ENCODE measurements at regions not wholly inside any gene's neighbourhood (a gene's known extent, or its start where the extent isn't known, plus 50 kb on each side); places are given as distances from the start of the nearest gene placed in this dataset.

DNA sequence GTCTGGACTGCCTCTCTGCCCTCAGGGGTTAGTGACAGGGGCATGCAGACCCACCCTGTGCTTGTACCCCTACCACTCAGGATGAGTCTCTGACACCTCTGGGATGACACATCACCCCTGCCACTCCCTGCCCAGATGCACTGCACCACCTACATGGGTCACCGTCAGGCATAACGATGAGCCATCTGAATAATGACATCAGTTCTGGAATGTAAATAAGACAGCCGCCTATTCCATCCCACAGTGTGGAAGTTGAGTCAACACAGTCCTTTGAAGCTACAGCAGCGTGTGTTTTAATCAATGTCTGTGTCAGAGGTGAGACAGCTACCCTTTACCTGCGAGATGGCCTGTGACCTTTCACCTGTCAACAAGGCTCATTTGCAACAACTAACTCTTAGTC lies 268.7 kb upstream of the ARRDC4 start:
- no peak for DNase-seq (ENCODE audit: low read depth, low spot score)
- H3K9me3 ChIP-seq (ENCODE audit: insufficient read depth, low read length), result no peaks in the 10 kb centered on the region
- no peak overlapping the region for H3K4me3 ChIP-seq (ENCODE audit: insufficient read length, low read depth)
- H3K36me3 ChIP-seq (ENCODE audit: insufficient read depth, insufficient read length, low read length), result no peaks in the 10 kb centered on the region
- no peak for TF ChIP-seq ZNF274 (IDR thresholded peaks at IDR 0.05; ENCODE audit: low read depth, low read length)
- no peak for TF ChIP-seq SUZ12 (IDR thresholded peaks at IDR 0.05; ENCODE audit: extremely low read depth, insufficient read depth, insufficient read length)
- TF ChIP-seq YY1 (IDR thresholded peaks at IDR 0.05; ENCODE audit: insufficient read depth, insufficient read length), result no peak
- H3K27me3 ChIP-seq (ENCODE audit: insufficient read depth, insufficient read length), result no peaks in the 10 kb centered on the region
- no peaks in the 10 kb centered on the region for H3K4me1 ChIP-seq (ENCODE audit: insufficient read depth, insufficient read length)
- no peak overlapping the region for H3K9ac ChIP-seq (ENCODE audit: insufficient read length, low read depth)

DNA sequence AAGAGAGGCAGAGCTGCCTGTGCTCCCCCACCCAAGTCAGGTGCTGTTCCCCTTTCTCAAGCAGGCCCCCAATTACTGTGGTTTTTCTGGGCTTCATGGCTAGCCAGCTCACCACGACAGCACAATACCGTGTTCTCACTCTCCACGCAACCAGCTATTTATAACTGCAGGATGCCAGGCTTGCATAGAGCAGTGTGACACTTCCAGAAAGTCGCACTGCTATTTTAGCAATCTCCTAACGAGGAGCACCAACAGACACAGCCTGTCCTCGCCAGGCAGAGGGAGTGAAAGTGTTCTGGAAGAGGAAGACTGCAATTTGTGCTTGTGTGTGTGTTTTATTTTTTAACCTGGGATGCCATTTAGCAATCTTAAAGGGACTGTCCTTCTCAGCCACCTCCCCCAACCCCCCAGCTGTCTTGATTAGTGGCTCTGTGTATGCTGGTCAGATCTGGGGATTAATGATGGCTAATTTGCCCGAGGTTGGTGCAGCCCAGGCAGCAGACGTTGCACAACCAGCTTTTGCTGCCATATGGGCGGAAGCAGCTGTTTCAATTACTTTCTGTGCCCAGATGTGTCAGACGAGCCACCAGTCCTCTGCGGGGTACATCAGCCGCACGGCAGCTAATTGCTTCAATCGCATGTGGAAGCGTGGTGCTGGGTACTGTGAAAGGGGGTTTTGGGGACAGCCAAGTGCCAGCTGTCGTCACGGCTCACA lies 268.0 kb upstream of the ARRDC4 start:
- H3K4me1 ChIP-seq (ENCODE audit: insufficient read depth, insufficient read length), result no peaks in the 10 kb centered on the region
- no peaks in the 10 kb centered on the region for H3K27me3 ChIP-seq (ENCODE audit: insufficient read depth, insufficient read length)
- no peak for TF ChIP-seq SUZ12 (IDR thresholded peaks at IDR 0.05; ENCODE audit: extremely low read depth, insufficient read depth, insufficient read length)
- no peak for TF ChIP-seq ZNF274 (IDR thresholded peaks at IDR 0.05; ENCODE audit: low read depth, low read length)
- no peak for TF ChIP-seq YY1 (IDR thresholded peaks at IDR 0.05; ENCODE audit: insufficient read depth, insufficient read length)
- no peak overlapping the region for H3K9ac ChIP-seq (ENCODE audit: insufficient read length, low read depth)
- no peak overlapping the region for H3K4me3 ChIP-seq (ENCODE audit: insufficient read length, low read depth)
- no peaks in the 10 kb centered on the region for H3K36me3 ChIP-seq (ENCODE audit: insufficient read depth, insufficient read length, low read length)
- DNase-seq (ENCODE audit: low read depth, low spot score), result no peak
- no peaks in the 10 kb centered on the region for H3K9me3 ChIP-seq (ENCODE audit: insufficient read depth, low read length)

- Histone ChIP-seq H3K4me1 (ENCODE audit: insufficient read depth, insufficient read length) (no peaks in the 10 kb centered on the region), H3K27me3 (ENCODE audit: insufficient read depth, insufficient read length) (no peaks in the 10 kb centered on the region), H3K9me3 (ENCODE audit: insufficient read depth, low read length) (no peaks in the 10 kb centered on the region), H3K4me3 (ENCODE audit: insufficient read length, low read depth) (no peak overlapping the region), H3K36me3 (ENCODE audit: insufficient read depth, insufficient read length, low read length) (no peaks in the 10 kb centered on the region), H3K9ac (ENCODE audit: insufficient read length, low read depth) (no peak overlapping the region)
- DNase-seq (ENCODE audit: low read depth, low spot score), result no peak
- TF ChIP-seq YY1 (IDR thresholded peaks at IDR 0.05; ENCODE audit: insufficient read depth, insufficient read length) (no peak), SUZ12 (IDR thresholded peaks at IDR 0.05; ENCODE audit: extremely low read depth, insufficient read depth, insufficient read length) (no peak), ZNF274 (IDR thresholded peaks at IDR 0.05; ENCODE audit: low read depth, low read length) (no peak)
These were observed 266.0 kb upstream of the ARRDC4 start for GRCh38 chr15:97694456-97694855.

- Histone ChIP-seq H3K27me3 (ENCODE audit: insufficient read depth, insufficient read length) (no peaks in the 10 kb centered on the region), H3K9ac (ENCODE audit: insufficient read length, low read depth) (no peak overlapping the region), H3K9me3 (ENCODE audit: insufficient read depth, low read length) (no peaks in the 10 kb centered on the region), H3K4me3 (ENCODE audit: insufficient read length, low read depth) (no peak overlapping the region), H3K36me3 (ENCODE audit: insufficient read depth, insufficient read length, low read length) (no peaks in the 10 kb centered on the region), H3K4me1 (ENCODE audit: insufficient read depth, insufficient read length) (no peaks in the 10 kb centered on the region)
- DNase-seq (ENCODE audit: low read depth, low spot score), result no peak
- no peak for TF ChIP-seq ZNF274 (IDR thresholded peaks at IDR 0.05; ENCODE audit: low read depth, low read length)
- no peak for TF ChIP-seq YY1 (IDR thresholded peaks at IDR 0.05; ENCODE audit: insufficient read depth, insufficient read length)
- TF ChIP-seq SUZ12 (IDR thresholded peaks at IDR 0.05; ENCODE audit: extremely low read depth, insufficient read depth, insufficient read length), result no peak
These were observed 257.1 kb upstream of the ARRDC4 start for GRCh38 chr15:97703400-97703799.

DNA sequence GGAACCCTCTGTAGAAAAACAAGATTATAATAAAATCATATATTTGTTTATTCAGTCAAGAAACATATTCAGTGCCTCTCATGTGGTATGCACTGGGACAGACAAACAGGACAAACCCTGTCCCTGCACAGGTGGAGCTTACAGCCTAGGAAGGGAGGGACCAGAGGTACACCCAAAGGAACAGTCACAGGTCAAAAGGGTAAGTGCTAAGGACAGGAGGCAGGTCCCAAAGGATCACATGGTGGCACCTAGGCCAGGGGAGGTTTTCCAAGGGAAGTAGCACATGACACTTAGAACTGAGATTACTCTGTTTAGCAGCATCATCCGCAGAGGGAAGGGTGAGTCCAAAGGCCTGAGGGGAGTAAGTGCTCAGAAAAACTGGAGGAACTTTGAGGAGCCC lies 254.4 kb upstream of the ARRDC4 start:
- Histone ChIP-seq H3K4me1 (ENCODE audit: insufficient read depth, insufficient read length) (no peaks in the 10 kb centered on the region), H3K27me3 (ENCODE audit: insufficient read depth, insufficient read length) (no peaks in the 10 kb centered on the region), H3K9me3 (ENCODE audit: insufficient read depth, low read length) (no peaks in the 10 kb centered on the region), H3K36me3 (ENCODE audit: insufficient read depth, insufficient read length, low read length) (no peaks in the 10 kb centered on the region), H3K9ac (ENCODE audit: insufficient read length, low read depth) (no peak overlapping the region), H3K4me3 (ENCODE audit: insufficient read length, low read depth) (no peak overlapping the region)
- DNase-seq (ENCODE audit: low read depth, low spot score), result no peak
- TF ChIP-seq ZNF274 (IDR thresholded peaks at IDR 0.05; ENCODE audit: low read depth, low read length) (no peak), SUZ12 (IDR thresholded peaks at IDR 0.05; ENCODE audit: extremely low read depth, insufficient read depth, insufficient read length) (no peak), YY1 (IDR thresholded peaks at IDR 0.05; ENCODE audit: insufficient read depth, insufficient read length) (no peak)

DNA sequence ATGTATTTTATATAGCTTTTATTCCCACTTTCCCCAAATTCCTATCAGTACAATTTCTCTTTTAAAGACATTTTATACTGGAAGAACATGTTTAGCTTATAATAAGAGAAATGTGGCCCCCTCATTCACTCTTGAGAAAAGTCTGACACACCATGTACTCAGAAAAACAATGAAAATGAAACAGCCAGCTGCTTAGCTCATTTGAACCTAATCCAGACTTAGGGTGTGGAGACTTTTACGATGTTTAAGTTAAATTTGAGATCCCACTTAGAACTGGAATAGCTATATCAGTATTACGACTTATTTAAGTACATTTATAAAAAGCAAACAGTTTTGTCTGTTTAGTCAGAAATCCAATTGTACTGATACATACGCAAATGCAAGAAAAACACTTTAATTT lies 252.3 kb upstream of the ARRDC4 start:
- Histone ChIP-seq H3K36me3 (ENCODE audit: insufficient read depth, insufficient read length, low read length) (no peaks in the 10 kb centered on the region), H3K4me3 (ENCODE audit: insufficient read length, low read depth) (no peak overlapping the region), H3K4me1 (ENCODE audit: insufficient read depth, insufficient read length) (no peaks in the 10 kb centered on the region), H3K27me3 (ENCODE audit: insufficient read depth, insufficient read length) (no peaks in the 10 kb centered on the region), H3K9ac (ENCODE audit: insufficient read length, low read depth) (no peak overlapping the region), H3K9me3 (ENCODE audit: insufficient read depth, low read length) (no peaks in the 10 kb centered on the region)
- no peak for TF ChIP-seq YY1 (IDR thresholded peaks at IDR 0.05; ENCODE audit: insufficient read depth, insufficient read length)
- no peak for TF ChIP-seq SUZ12 (IDR thresholded peaks at IDR 0.05; ENCODE audit: extremely low read depth, insufficient read depth, insufficient read length)
- no peak for TF ChIP-seq ZNF274 (IDR thresholded peaks at IDR 0.05; ENCODE audit: low read depth, low read length)
- DNase-seq (ENCODE audit: low read depth, low spot score), result no peak

DNA sequence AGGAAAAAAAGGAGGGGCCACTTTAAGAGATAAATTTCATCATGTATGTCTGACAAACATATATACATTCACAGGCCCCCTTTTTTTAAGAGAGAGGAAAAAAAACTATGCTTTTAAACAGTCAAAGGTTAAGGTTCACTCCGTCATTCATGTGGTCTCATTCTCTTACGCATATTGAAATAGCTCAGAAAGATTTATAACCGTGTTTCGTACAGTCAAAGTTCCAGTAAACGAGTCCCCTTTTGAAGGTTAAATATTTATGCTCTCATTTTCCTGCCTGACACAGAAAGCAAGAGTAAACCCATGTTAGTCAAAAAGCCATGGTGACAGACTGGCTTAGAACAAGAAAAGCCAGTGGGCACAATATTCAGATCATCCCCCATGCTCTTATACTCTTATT lies 248.0 kb upstream of the ARRDC4 start:
- Histone ChIP-seq H3K36me3 (ENCODE audit: insufficient read depth, insufficient read length, low read length) (no peaks in the 10 kb centered on the region), H3K4me1 (ENCODE audit: insufficient read depth, insufficient read length) (no peaks in the 10 kb centered on the region), H3K9ac (ENCODE audit: insufficient read length, low read depth) (no peak overlapping the region), H3K27me3 (ENCODE audit: insufficient read depth, insufficient read length) (no peaks in the 10 kb centered on the region), H3K4me3 (ENCODE audit: insufficient read length, low read depth) (no peak overlapping the region), H3K9me3 (ENCODE audit: insufficient read depth, low read length) (no peaks in the 10 kb centered on the region)
- TF ChIP-seq ZNF274 (IDR thresholded peaks at IDR 0.05; ENCODE audit: low read depth, low read length), result no peak
- no peak for DNase-seq (ENCODE audit: low read depth, low spot score)
